Nephron (organoid): ENCODE measurements at regions not wholly inside any gene's neighbourhood (a gene's known extent, or its start where the extent isn't known, plus 50 kb on each side); places are given as distances from the start of the nearest gene placed in this dataset.

Source experiments
- H3K27ac Mint-ChIP-seq, 3 experiments: 2 replicates each; pipeline ENCODE4 v1.8.0; 2020; ENCODE audit warnings: mixed read lengths in 3 of 3, mild to moderate bottlenecking in 2 of 3, moderate library complexity in 1 of 3
- H3K27me3 Mint-ChIP-seq: 2 replicates; pipeline ENCODE4 v1.8.0; 2021; ENCODE audit warnings: low read depth, mild to moderate bottlenecking, moderate library complexity, mixed read lengths
- H3K36me3 Mint-ChIP-seq: 2 replicates; pipeline ENCODE4 v1.8.0; 2020; ENCODE audit warnings: low read depth, mixed read lengths
- H3K4me1 Mint-ChIP-seq: 2 replicates; pipeline ENCODE4 v1.8.0; 2020; ENCODE audit warnings: mixed read lengths
- H3K4me3 Mint-ChIP-seq, 3 experiments: 2 replicates each; pipeline ENCODE4 v1.8.0; 2020; ENCODE audit warnings: mild to moderate bottlenecking in 3 of 3, mixed read lengths in 3 of 3, moderate library complexity in 2 of 3
- H3K9me3 Mint-ChIP-seq: 2 replicates; pipeline ENCODE4 v1.8.0; 2020; ENCODE audit warnings: mixed read lengths
- TF ChIP-seq, protein P1 (sequence below), 3 experiments: fragments of 200-600 bp; sonication (generic); IDR thresholded peaks; one replicate each; pipeline ENCODE4 v1.5.0; 2021; ENCODE audit warnings: antibody characterized with exemption in 3 of 3; ENCODE audit not compliant: unreplicated experiment in 3 of 3

DNA sequence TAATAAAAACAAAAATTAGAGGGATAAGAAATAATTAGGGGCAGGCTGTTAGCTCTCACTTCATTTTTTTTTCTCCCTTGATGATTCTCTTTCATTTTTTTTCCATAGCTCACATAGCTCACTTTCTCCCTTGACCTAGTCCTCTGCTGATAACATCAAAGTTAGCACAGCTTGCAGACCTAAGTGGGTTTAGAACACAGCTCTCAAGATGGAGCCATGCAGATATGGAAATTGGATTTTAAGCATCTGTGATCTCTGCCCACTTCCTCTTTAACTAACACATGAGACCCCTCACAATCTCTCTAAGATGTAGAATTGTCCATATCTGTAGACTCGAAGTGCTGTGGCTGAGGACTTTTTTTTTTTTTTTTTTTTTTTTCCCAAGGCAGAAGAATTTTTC, 257.1 kb downstream of the SOX4 start:
- H3K4me3 Mint-ChIP-seq = no peak overlapping the region
- H3K9me3 Mint-ChIP-seq = peaks cover 6% of the 10 kb centered on the region
- peaks cover 48% of the 10 kb centered on the region for H3K36me3 Mint-ChIP-seq
- TF ChIP-seq, protein P1, sequence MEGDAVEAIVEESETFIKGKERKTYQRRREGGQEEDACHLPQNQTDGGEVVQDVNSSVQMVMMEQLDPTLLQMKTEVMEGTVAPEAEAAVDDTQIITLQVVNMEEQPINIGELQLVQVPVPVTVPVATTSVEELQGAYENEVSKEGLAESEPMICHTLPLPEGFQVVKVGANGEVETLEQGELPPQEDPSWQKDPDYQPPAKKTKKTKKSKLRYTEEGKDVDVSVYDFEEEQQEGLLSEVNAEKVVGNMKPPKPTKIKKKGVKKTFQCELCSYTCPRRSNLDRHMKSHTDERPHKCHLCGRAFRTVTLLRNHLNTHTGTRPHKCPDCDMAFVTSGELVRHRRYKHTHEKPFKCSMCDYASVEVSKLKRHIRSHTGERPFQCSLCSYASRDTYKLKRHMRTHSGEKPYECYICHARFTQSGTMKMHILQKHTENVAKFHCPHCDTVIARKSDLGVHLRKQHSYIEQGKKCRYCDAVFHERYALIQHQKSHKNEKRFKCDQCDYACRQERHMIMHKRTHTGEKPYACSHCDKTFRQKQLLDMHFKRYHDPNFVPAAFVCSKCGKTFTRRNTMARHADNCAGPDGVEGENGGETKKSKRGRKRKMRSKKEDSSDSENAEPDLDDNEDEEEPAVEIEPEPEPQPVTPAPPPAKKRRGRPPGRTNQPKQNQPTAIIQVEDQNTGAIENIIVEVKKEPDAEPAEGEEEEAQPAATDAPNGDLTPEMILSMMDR (IDR thresholded peaks at IDR 0.05; ENCODE audit: unreplicated experiment in 3 of 3) = no peak
- peak overlapping the region in 1 of 3 experiments; percentile 40 for H3K27ac Mint-ChIP-seq
- peaks cover 45% of the 10 kb centered on the region for H3K4me1 Mint-ChIP-seq
- H3K27me3 Mint-ChIP-seq = no peaks in the 10 kb centered on the region

GRCh38 chr6:21855811-21856455, 262.4 kb downstream of the SOX4 start:
- peak overlapping the region; percentile 62 to 92 (median 81) for H3K27ac Mint-ChIP-seq
- no peaks in the 10 kb centered on the region for H3K27me3 Mint-ChIP-seq
- TF ChIP-seq, protein P1 (IDR thresholded peaks at IDR 0.05; ENCODE audit: unreplicated experiment in 3 of 3) = no peak
- H3K4me1 Mint-ChIP-seq = peaks cover 24% of the 10 kb centered on the region
- peaks cover 55% of the 10 kb centered on the region for H3K36me3 Mint-ChIP-seq
- peaks cover 3% of the 10 kb centered on the region for H3K9me3 Mint-ChIP-seq
- H3K4me3 Mint-ChIP-seq = peak overlapping the region in 1 of 3 experiments; percentile 18

DNA sequence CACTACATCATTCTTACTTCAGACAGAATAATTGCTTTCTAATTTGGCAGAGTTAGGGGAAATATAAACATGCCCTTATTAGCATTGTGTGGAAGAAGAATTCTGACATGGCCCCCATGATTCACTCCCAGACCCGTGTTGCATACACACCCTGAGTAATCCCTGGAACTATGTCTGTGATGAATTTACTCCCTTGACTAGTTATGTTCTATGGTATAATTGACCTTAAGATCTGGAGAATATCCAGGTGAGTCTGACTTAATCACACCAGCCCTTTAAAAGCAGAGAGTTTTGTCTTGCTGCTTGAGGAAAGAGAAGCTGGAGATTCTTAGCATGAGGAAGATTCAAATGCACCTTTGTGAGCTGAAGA, 262.9 kb downstream of the SOX4 start:
- Mint-ChIP-seq H3K27me3 (no peaks in the 10 kb centered on the region), H3K4me1 (peaks cover 24% of the 10 kb centered on the region), H3K4me3 (no peak overlapping the region), H3K36me3 (peaks cover 60% of the 10 kb centered on the region), H3K27ac (peak overlapping the region; percentile 62 to 92 (median 81)), H3K9me3 (peaks cover 3% of the 10 kb centered on the region)
- TF ChIP-seq, protein P1 (IDR thresholded peaks at IDR 0.05; ENCODE audit: unreplicated experiment in 3 of 3) = no peak

DNA sequence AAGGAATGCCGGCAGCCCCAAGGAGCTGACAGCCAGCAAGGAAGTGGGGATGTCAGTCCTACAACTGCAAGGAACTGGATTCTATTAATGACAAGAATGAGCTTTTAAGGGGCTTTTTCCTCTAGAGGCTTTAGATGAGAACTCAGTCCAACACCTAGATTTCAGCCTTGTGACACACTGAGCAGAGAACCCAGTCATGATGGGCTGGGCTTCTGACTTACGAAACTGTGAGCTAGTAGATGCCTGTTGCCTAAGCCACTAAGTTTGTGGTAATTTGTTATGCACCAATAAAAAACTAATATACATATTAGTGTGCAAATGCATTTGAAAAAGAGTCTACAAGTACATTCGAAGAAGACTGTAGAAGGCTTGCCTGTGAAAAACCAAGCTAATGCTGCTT, 263.3 kb downstream of the SOX4 start:
- Mint-ChIP-seq H3K27ac (peak overlapping the region in 1 of 3 experiments; percentile 81), H3K36me3 (peaks cover 61% of the 10 kb centered on the region), H3K4me3 (no peak overlapping the region), H3K27me3 (no peaks in the 10 kb centered on the region), H3K4me1 (peaks cover 24% of the 10 kb centered on the region), H3K9me3 (peaks cover 3% of the 10 kb centered on the region)
- TF ChIP-seq, protein P1 (IDR thresholded peaks at IDR 0.05; ENCODE audit: unreplicated experiment in 3 of 3) = no peak

- no peaks in the 10 kb centered on the region for H3K27me3 Mint-ChIP-seq
- peaks cover 60% of the 10 kb centered on the region for H3K36me3 Mint-ChIP-seq
- H3K27ac Mint-ChIP-seq = peak overlapping the region; percentile 23 to 63 (median 51)
- H3K4me3 Mint-ChIP-seq = no peak overlapping the region
- no peaks in the 10 kb centered on the region for H3K9me3 Mint-ChIP-seq
- TF ChIP-seq, protein P1 (IDR thresholded peaks at IDR 0.05; ENCODE audit: unreplicated experiment in 3 of 3) = no peak
- H3K4me1 Mint-ChIP-seq = peaks cover 16% of the 10 kb centered on the region
Measured at GRCh38 chr6:21858076-21858475, 264.5 kb downstream of the SOX4 start.

DNA sequence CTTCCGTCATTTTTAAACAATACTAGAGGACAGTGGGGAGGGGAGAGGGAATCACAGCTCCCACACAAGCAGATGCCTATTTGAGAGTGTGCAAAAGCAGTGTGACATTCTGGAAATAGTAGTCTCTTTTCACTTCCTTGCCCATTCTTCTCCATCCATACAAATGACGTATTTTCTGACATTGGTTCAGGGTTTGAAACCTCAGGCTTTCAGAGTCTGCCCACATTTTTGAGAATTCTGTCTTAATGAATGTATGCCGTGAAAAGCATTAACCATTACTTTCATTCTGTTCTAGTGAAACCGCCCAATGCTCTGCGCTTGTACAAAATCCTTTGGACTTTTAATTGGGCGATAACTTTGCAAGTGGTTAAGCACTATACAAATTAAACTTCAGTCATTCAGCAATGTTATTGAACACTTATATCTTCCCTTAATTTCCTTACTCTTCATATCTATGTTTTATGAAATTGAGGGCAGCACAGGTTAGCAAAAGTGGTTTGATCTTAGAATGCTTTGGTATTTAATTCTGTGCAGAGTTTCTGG, 265.7 kb downstream of the SOX4 start:
- peaks cover 19% of the 10 kb centered on the region for H3K4me1 Mint-ChIP-seq
- no peaks in the 10 kb centered on the region for H3K9me3 Mint-ChIP-seq
- H3K27me3 Mint-ChIP-seq = no peaks in the 10 kb centered on the region
- no peak overlapping the region for H3K4me3 Mint-ChIP-seq
- H3K27ac Mint-ChIP-seq = peak overlapping the region in 1 of 3 experiments; percentile 19
- TF ChIP-seq, protein P1 (IDR thresholded peaks at IDR 0.05; ENCODE audit: unreplicated experiment in 3 of 3) = no peak
- peaks cover 55% of the 10 kb centered on the region for H3K36me3 Mint-ChIP-seq
